ENCODE measurements at regions not wholly inside any gene's neighbourhood (a gene's known extent, or its start where the extent isn't known, plus 50 kb on each side); places are given as distances from the start of the nearest gene placed in this dataset.

DNA sequence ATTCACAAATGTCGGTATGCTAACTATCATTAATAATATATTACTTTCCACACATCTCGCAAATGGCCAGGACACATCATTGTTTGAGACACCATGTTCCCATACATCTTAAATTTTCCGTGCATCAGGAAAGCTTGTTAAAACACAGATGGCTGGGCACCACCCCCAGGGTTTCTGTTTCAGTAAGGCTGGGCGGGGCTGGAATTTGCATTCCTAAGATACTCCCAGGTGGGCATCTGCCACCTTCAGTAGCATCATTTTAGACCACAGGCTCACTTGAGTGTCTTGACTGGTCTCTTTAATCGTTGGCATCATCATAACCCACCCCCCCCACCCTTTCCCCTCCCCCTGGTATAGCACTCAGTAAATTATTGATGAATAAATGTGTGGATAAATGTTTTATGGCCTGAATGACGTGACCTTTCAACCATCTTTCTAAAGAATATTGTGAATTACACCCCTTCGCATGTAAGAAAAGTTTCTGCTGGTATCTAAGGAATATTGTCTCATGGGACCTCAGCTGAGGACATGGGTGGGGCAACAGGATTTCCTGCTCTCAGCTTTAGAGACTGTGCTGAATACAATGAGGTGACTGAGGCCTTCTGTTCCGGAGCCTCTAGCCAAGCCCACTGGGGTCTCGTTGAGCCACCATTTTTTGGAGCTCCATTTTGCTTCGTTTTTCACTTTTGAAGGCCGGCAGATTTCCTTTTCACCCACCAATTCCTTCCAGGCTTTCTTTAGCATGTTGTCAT lies 124.1 kb upstream of the NEDD9 start:
- no peak for DNase-seq

- DNase-seq: no peak
Measured at GRCh38 chr6:11353921-11354389, 121.5 kb upstream of the NEDD9 start.

GRCh38 chr6:11350294-11350693 lies 117.8 kb upstream of the NEDD9 start:
- peak in 1 of 14 donors; percentile 23 for DNase-seq

GRCh38 chr6:11349880-11350279 lies 117.4 kb upstream of the NEDD9 start:
- DNase-seq: no peak

- DNase-seq: no peak
Measured at GRCh38 chr6:11346516-11346915, 114.0 kb upstream of the NEDD9 start.

DNA sequence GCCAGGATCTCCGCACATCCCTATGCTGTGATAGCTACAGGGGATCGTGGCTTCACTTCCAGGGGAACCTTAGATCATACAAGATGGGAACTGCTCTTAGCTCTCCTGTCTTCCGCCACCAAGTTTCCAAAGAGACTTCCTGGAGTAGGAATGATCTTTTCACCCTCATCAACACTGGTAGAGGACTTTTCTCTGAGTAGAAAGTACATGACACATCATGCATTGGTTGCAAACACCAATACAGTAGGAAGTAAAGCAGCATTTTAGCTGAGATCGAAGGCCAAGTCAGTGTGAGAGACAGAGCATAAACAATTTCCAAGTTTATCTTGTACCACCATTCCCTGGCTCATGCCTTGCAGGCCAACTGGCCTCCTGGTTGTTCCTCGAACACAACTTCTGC lies 113.1 kb upstream of the NEDD9 start:
- no peak for DNase-seq

- DNase-seq: no peak
Measured at GRCh38 chr6:11343963-11344723, 111.7 kb upstream of the NEDD9 start.

- no peak for DNase-seq
Measured at GRCh38 chr6:11341867-11342266, 109.4 kb upstream of the NEDD9 start.

GRCh38 chr6:11341303-11341702 lies 108.8 kb upstream of the NEDD9 start:
- DNase-seq: no peak

DNA sequence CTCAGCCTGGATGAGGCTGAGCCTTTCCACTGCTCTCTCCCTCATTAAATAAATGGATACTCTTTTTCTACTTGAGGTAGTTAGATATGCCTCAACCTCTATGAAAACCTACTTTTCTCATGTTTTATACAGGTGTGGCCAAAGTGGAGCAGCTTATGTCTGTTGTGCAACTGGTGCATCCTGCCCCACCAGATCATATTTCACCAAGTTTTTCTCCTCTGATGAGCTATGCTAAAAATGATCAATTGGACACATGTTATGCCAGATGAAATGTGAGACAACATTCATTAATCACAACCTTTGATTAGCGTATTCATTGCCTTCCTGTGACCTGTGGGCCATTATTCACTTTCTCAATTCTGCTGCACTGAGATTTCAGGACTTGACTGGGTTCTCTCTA lies 106.9 kb upstream of the NEDD9 start:
- DNase-seq: no peak

DNA sequence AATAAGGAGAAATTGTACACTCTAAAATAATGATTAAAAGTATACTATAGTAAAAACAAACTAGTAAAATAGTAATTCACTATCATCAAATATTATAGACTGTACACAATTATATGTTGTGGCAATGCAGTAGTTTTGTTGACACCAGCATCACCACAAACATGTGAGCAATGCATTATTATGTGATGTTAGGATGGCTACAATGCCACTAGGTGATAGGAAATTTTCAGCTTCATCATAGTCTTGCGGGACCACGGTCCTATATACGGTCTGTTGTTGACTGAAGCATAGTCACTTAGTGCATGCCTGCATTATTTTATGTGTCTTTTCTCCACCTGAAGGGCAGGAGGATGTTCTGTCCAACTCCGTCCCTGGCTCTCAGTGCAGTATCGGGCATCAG lies 104.8 kb upstream of the NEDD9 start:
- DNase-seq: no peak

- DNase-seq: no peak
Measured at GRCh38 chr6:11335826-11336225, 103.4 kb upstream of the NEDD9 start.

GRCh38 chr6:11333132-11333849 lies 100.8 kb upstream of the NEDD9 start:
- no peak for DNase-seq

GRCh38 chr6:11332463-11332862 lies 100.0 kb upstream of the NEDD9 start:
- DNase-seq: no peak

DNA sequence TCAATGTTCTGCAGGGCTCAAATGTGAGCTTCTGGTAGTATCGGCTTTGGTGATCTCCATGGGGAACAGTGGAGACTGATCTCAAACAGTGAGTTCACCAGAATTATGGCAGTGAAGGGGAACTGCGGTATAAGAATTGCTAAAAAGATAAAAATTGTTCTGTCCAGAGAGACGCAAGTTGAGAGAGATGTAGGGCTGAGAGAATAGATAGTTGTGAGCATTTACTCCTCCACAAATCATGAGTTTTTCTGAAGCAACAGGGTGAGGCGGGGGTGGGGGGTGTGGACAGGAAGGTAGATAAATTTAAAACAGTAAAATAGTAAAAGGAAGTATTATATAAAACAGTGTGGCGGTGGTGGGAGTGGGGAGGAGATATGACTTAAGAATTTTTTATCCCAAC lies 98.6 kb upstream of the NEDD9 start:
- DNase-seq: no peak

- peak in 6 of 14 donors; percentile 7 to 23 (median 12) for DNase-seq
Measured at GRCh38 chr6:11330413-11330760, 97.9 kb upstream of the NEDD9 start.

GRCh38 chr6:11329726-11330412 lies 97.4 kb upstream of the NEDD9 start:
- DNase-seq: no peak

- no peak for DNase-seq
Measured at GRCh38 chr6:11328613-11329247, 96.3 kb upstream of the NEDD9 start.

- DNase-seq: no peak
Measured at GRCh38 chr6:11327961-11328360, 95.5 kb upstream of the NEDD9 start.

GRCh38 chr6:11326116-11326515 lies 93.6 kb upstream of the NEDD9 start:
- no peak for DNase-seq

- DNase-seq: no peak
Measured at GRCh38 chr6:11324453-11325015, 92.1 kb upstream of the NEDD9 start.
